HEK293 (cell line): ENCODE measurements at regions not wholly inside any gene's neighbourhood (a gene's known extent, or its start where the extent isn't known, plus 50 kb on each side); places are given as distances from the start of the nearest gene placed in this dataset.

Experiments
- MYNN ChIP-seq: fragments of 450-650 bp; formaldehyde crosslinking; IDR thresholded peaks from 2 replicates; pipeline ENCODE4 v1.5.1; 2016; ENCODE audit warnings: missing biosample characterization, missing genetic modification characterization, borderline replicate concordance
- YY1 ChIP-seq: fragments of 450-650 bp; formaldehyde crosslinking; IDR thresholded peaks from 2 replicates; pipeline ENCODE4 v1.5.1; 2018; ENCODE audit warnings: missing biosample characterization, missing genetic modification characterization
- ZNF549 ChIP-seq: fragments of 450-650 bp; IDR thresholded peaks from 2 replicates; pipeline ENCODE4 v1.5.1; 2018; ENCODE audit warnings: missing biosample characterization, missing genetic modification characterization, mild to moderate bottlenecking, inconsistent platforms, moderate library complexity
- ZNF555 ChIP-seq: fragments of 450-650 bp; formaldehyde crosslinking; conservative IDR thresholded peaks from 2 replicates; pipeline ENCODE4 v1.5.1; 2017; ENCODE audit warnings: missing biosample characterization, mild to moderate bottlenecking, missing genetic modification characterization, inconsistent platforms
- TF ChIP-seq, protein P1 (sequence below): fragments of 450-650 bp; formaldehyde crosslinking; IDR thresholded peaks from 2 replicates; pipeline ENCODE4 v1.5.1; 2016; ENCODE audit warnings: missing biosample characterization, missing genetic modification characterization

- no peak for TF ChIP-seq ZNF555 (tag by site-specific recombination)
- TF ChIP-seq ZNF549, result no peak
- no peak for TF ChIP-seq MYNN (tag by site-specific recombination)
- no peak for TF ChIP-seq YY1 (tag by site-specific recombination)
- TF ChIP-seq, protein P1, sequence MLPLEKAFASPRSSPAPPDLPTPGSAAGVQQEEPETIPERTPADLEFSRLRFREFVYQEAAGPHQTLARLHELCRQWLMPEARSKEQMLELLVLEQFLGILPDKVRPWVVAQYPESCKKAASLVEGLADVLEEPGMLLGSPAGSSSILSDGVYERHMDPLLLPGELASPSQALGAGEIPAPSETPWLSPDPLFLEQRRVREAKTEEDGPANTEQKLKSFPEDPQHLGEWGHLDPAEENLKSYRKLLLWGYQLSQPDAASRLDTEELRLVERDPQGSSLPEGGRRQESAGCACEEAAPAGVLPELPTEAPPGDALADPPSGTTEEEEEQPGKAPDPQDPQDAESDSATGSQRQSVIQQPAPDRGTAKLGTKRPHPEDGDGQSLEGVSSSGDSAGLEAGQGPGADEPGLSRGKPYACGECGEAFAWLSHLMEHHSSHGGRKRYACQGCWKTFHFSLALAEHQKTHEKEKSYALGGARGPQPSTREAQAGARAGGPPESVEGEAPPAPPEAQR (tag by site-specific recombination), result no peak
Observed at GRCh38 chr13:108427355-108427754, 157.8 kb downstream of the TNFSF13B start.
